NCI-H1417 (cell line): ENCODE measurements at regions not wholly inside any gene's neighbourhood (a gene's known extent, or its start where the extent isn't known, plus 50 kb on each side); places are given as distances from the start of the nearest gene placed in this dataset.

Experiments used
- DNase-seq, 3 experiments: peaks; one replicate each; lab custom pipeline; 2025; lab: John Stamatoyannopoulos, UW

- DNase-seq: peak in 1 of 3 experiments; percentile 19
Observed at GRCh38 chr6:14695579-14695978, 550.3 kb upstream of the JARID2 start.

GRCh38 chr6:14696367-14696766 is 549.5 kb upstream of the JARID2 start:
- DNase-seq: no peak

- no peak for DNase-seq
Observed at GRCh38 chr6:14697427-14697826, 548.4 kb upstream of the JARID2 start.

GRCh38 chr6:14699803-14700601 is 545.9 kb upstream of the JARID2 start:
- no peak for DNase-seq

GRCh38 chr6:14701946-14702345 is 543.9 kb upstream of the JARID2 start:
- no peak for DNase-seq

GRCh38 chr6:14702678-14703077 is 543.2 kb upstream of the JARID2 start:
- no peak for DNase-seq

- DNase-seq: peak in 1 of 3 experiments; percentile 13
Observed at GRCh38 chr6:14703586-14703985, 542.3 kb upstream of the JARID2 start.

GRCh38 chr6:14704383-14705271 is 541.2 kb upstream of the JARID2 start:
- no peak for DNase-seq

- no peak for DNase-seq
Observed at GRCh38 chr6:14705841-14706377, 540.0 kb upstream of the JARID2 start.

- DNase-seq: no peak
Observed at GRCh38 chr6:14706378-14706929, 539.4 kb upstream of the JARID2 start.

- no peak for DNase-seq
Observed at GRCh38 chr6:14707276-14707675, 538.6 kb upstream of the JARID2 start.

GRCh38 chr6:14707971-14708465 is 537.9 kb upstream of the JARID2 start:
- DNase-seq: no peak

GRCh38 chr6:14709066-14709670 is 536.7 kb upstream of the JARID2 start:
- DNase-seq: no peak

GRCh38 chr6:14709900-14710299 is 536.0 kb upstream of the JARID2 start:
- DNase-seq: no peak

GRCh38 chr6:14710421-14710820 is 535.4 kb upstream of the JARID2 start:
- DNase-seq: no peak

- peak in 1 of 3 experiments; percentile 8 for DNase-seq
Observed at GRCh38 chr6:14711056-14711703, 534.7 kb upstream of the JARID2 start.

- DNase-seq: no peak
Observed at GRCh38 chr6:14711704-14712379, 534.0 kb upstream of the JARID2 start.

- DNase-seq: no peak
Observed at GRCh38 chr6:14713008-14713960, 532.6 kb upstream of the JARID2 start.

- DNase-seq: no peak
Observed at GRCh38 chr6:14713966-14714631, 531.8 kb upstream of the JARID2 start.
